Panc1 (cell line): ENCODE measurements at regions not wholly inside any gene's neighbourhood (a gene's known extent, or its start where the extent isn't known, plus 50 kb on each side); places are given as distances from the start of the nearest gene placed in this dataset.

ENCODE experiments used
- ATAC-seq: fragments of 200-7000 bp; cut with Tn5 transposase; 2 replicates; pipeline ENCODE4 v1.9.1; 2020; ENCODE audit warnings: mild to moderate bottlenecking, moderate library complexity
- BruUV-seq: library from RNA; stranded (reverse); fragments of 400-500 nt; replicated peaks from 2 replicates; lab custom pipeline; 2021; lab: Mats Ljungman, UMichigan
- CTCF ChIA-PET: fragments of 300-600 bp; sonication (Branson Sonifier 250); formaldehyde crosslinking; loops from one replicate; lab custom pipeline; 2022; ENCODE audit warnings: antibody characterized with exemption; lab: Charles Lee
- POLR2A ChIA-PET: fragments of 300-600 bp; sonication (Branson Sonifier 250); formaldehyde crosslinking; loops from one replicate; lab custom pipeline; 2022; ENCODE audit warnings: antibody characterized with exemption; lab: Charles Lee
- DNase-seq: peaks from one replicate; pipeline ENCODE4 v3.0.0-alpha.2; 2010; ENCODE audit warnings: low read depth, low spot score
- H3K27ac ChIP-seq: 2 replicates; pipeline ENCODE4 v1.5.1; 2011; ENCODE audit warnings: mild to moderate bottlenecking, low read length, inconsistent platforms
- H3K27me3 ChIP-seq: fragments of 200-500 bp; sonication (Bioruptor generic); 2 replicates; pipeline ENCODE4 v1.6.0; 2014; ENCODE audit warnings: low read length, inconsistent platforms; ENCODE audit not compliant: control insufficient read depth, insufficient read depth
- H3K36me3 ChIP-seq: fragments of 200-500 bp; sonication (Bioruptor generic); 2 replicates; pipeline ENCODE4 v1.5.1; 2014; ENCODE audit warnings: inconsistent platforms, mild to moderate bottlenecking, low read length, moderate library complexity; ENCODE audit not compliant: control insufficient read depth, insufficient read depth
- H3K4me1 ChIP-seq: 2 replicates; pipeline ENCODE4 v1.5.1; 2011; ENCODE audit warnings: inconsistent platforms, mild to moderate bottlenecking, low read length, moderate library complexity; ENCODE audit not compliant: control insufficient read depth, insufficient read depth
- H3K4me3 ChIP-seq, 2 experiments: 2 replicates each; pipeline ENCODE4 v1.5.1; 2011 to 2012; ENCODE audit warnings: low read depth in 2 of 2, low read length in 2 of 2, mild to moderate bottlenecking in 2 of 2, inconsistent platforms in 1 of 2, moderate library complexity in 1 of 2
- H3K9me3 ChIP-seq: fragments of 200-500 bp; sonication (Bioruptor generic); 2 replicates; pipeline ENCODE4 v1.5.1; 2014; ENCODE audit warnings: low read depth, mild to moderate bottlenecking, inconsistent platforms, low read length, moderate library complexity; ENCODE audit not compliant: control insufficient read depth, insufficient read depth
- POLR2AphosphoS5 ChIP-seq: IDR thresholded peaks from 2 replicates; pipeline ENCODE4 v1.6.1; 2012; ENCODE audit warnings: mild to moderate bottlenecking, low read depth, low read length, moderate library complexity
- SIN3A ChIP-seq: IDR thresholded peaks from 2 replicates; pipeline ENCODE4 v1.6.1; 2012; ENCODE audit warnings: low read depth, mild to moderate bottlenecking, low read length, moderate library complexity, borderline replicate concordance; ENCODE audit not compliant: insufficient read depth
- TCF7L2 ChIP-seq: IDR thresholded peaks from 2 replicates; pipeline ENCODE4 v1.6.1; 2011; ENCODE audit warnings: mild to moderate bottlenecking, low read depth, low read length, inconsistent platforms
- in situ Hi-C: cut with HindIII; loops from 2 replicates; pipeline ENCODE4 v1.10.0; 2016; ENCODE audit warnings: low sequenced_read_pairs, low pct_unique_long_range_greater_than_20kb
- intact Hi-C: fragments of 100-400 bp; cut with micrococcal nuclease; formaldehyde crosslinking; loops from one replicate; pipeline ENCODE4 v1.10.0; 2022; ENCODE audit not compliant: unreplicated experiment
- TF ChIP-seq, protein P1 (sequence below), 2 experiments: IDR thresholded peaks; 2 replicates each; pipeline ENCODE4 v1.6.1; 2011 to 2012; ENCODE audit warnings: low read depth in 2 of 2, control low read depth in 1 of 2, low read length in 1 of 2, mild to moderate bottlenecking in 1 of 2, moderate library complexity in 1 of 2; ENCODE audit not compliant: insufficient read depth in 1 of 2
- TF ChIP-seq, protein P2 (sequence below): fragments of 450-650 bp; IDR thresholded peaks from 2 replicates; pipeline ENCODE4 v1.5.1; 2017; ENCODE audit warnings: mild to moderate bottlenecking

DNA sequence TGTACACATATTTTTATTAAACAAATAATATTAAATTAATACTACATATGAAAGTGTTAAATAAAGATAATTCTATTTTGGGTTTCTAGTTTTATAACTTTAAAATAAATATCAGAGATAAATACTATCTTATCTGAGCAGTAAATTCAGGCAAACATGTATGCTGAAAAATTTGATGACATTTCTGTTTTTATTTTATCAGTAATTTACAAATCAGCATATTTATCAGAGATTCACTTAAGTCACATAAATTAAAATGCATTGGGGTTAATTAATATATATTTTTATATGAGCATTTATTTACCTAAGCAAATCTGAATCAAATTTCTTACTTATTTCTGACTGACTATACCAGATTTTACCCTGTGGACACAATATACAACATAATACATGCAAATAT lies 1499.8 kb downstream of the OTOL1 start:
- POLR2A ChIA-PET: no interaction called here
- CTCF ChIA-PET: no interaction called here
- Histone ChIP-seq H3K9me3 (0 out of 2 replicates have a peak, but pooled peaks cover 6% of the 10 kb centered on the region), H3K27me3 (no peaks in the 10 kb centered on the region), H3K27ac (no peak overlapping the region), H3K4me1 (no peaks in the 10 kb centered on the region; the same call in 1 of the 2 replicates), H3K36me3 (no peaks in the 10 kb centered on the region), H3K4me3 (no peak overlapping the region)
- DNase-seq (no peak), ATAC-seq (no peak)
- in situ Hi-C loops (no loop called here), intact Hi-C loops (no loop called here)
- BruUV-seq: no TSS peak
- TF ChIP-seq, protein P1, sequence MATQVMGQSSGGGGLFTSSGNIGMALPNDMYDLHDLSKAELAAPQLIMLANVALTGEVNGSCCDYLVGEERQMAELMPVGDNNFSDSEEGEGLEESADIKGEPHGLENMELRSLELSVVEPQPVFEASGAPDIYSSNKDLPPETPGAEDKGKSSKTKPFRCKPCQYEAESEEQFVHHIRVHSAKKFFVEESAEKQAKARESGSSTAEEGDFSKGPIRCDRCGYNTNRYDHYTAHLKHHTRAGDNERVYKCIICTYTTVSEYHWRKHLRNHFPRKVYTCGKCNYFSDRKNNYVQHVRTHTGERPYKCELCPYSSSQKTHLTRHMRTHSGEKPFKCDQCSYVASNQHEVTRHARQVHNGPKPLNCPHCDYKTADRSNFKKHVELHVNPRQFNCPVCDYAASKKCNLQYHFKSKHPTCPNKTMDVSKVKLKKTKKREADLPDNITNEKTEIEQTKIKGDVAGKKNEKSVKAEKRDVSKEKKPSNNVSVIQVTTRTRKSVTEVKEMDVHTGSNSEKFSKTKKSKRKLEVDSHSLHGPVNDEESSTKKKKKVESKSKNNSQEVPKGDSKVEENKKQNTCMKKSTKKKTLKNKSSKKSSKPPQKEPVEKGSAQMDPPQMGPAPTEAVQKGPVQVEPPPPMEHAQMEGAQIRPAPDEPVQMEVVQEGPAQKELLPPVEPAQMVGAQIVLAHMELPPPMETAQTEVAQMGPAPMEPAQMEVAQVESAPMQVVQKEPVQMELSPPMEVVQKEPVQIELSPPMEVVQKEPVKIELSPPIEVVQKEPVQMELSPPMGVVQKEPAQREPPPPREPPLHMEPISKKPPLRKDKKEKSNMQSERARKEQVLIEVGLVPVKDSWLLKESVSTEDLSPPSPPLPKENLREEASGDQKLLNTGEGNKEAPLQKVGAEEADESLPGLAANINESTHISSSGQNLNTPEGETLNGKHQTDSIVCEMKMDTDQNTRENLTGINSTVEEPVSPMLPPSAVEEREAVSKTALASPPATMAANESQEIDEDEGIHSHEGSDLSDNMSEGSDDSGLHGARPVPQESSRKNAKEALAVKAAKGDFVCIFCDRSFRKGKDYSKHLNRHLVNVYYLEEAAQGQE (IDR thresholded peaks at IDR 0.05; ENCODE audit: insufficient read depth in 1 of 2, low read depth in 2 of 2, low read length in 1 of 2): no peak
- TF ChIP-seq SIN3A: no peak
- no peak for TF ChIP-seq TCF7L2
- TF ChIP-seq POLR2AphosphoS5: no peak
- TF ChIP-seq, protein P2, sequence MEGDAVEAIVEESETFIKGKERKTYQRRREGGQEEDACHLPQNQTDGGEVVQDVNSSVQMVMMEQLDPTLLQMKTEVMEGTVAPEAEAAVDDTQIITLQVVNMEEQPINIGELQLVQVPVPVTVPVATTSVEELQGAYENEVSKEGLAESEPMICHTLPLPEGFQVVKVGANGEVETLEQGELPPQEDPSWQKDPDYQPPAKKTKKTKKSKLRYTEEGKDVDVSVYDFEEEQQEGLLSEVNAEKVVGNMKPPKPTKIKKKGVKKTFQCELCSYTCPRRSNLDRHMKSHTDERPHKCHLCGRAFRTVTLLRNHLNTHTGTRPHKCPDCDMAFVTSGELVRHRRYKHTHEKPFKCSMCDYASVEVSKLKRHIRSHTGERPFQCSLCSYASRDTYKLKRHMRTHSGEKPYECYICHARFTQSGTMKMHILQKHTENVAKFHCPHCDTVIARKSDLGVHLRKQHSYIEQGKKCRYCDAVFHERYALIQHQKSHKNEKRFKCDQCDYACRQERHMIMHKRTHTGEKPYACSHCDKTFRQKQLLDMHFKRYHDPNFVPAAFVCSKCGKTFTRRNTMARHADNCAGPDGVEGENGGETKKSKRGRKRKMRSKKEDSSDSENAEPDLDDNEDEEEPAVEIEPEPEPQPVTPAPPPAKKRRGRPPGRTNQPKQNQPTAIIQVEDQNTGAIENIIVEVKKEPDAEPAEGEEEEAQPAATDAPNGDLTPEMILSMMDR: no peak

DNA sequence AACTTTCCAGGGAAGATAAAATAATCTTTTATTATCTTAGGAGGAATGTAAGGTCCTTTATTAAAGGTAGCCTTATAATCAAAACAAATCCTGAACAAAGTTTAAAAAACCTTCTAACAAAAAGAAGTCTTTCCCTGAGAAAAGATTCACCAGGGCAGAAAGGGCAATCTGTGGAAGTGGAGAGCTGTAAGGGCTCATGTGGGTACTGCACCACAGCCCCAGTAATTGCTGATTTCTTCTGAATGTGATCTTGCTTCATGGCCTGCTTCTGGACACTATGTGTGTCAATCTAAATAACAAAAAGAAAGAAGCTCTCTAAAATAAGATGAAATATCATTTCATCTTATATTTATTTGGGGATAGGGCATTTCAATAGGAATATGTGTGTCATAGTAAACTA lies 1501.6 kb downstream of the OTOL1 start:
- intact Hi-C loops: no loop called here
- CTCF ChIA-PET: no interaction called here
- DNase-seq (no peak), ATAC-seq (no peak)
- Histone ChIP-seq H3K27ac (no peak overlapping the region), H3K4me3 (no peak overlapping the region), H3K27me3 (no peaks in the 10 kb centered on the region), H3K9me3 (0 out of 2 replicates have a peak, but pooled peaks cover 6% of the 10 kb centered on the region), H3K4me1 (no peaks in the 10 kb centered on the region; the same call in 1 of the 2 replicates), H3K36me3 (no peaks in the 10 kb centered on the region)
- in situ Hi-C loops: no loop called here
- no TSS peak for BruUV-seq
- POLR2A ChIA-PET: no interaction called here
- TF ChIP-seq, protein P2: no peak
- TF ChIP-seq, protein P1 (IDR thresholded peaks at IDR 0.05; ENCODE audit: insufficient read depth in 1 of 2, low read depth in 2 of 2, low read length in 1 of 2): no peak
- no peak for TF ChIP-seq TCF7L2
